DMS 273 (cell line): ENCODE measurements at regions not wholly inside any gene's neighbourhood (a gene's known extent, or its start where the extent isn't known, plus 50 kb on each side); places are given as distances from the start of the nearest gene placed in this dataset.
"Not testable (repeated sequence)": the region's sequence is repeated elsewhere in the genome, so short reads cannot be mapped to it uniquely, and the experiment has no call there.

ENCODE experiments used
- DNase-seq: peaks from one replicate; lab custom pipeline; 2025; ENCODE audit not compliant: unreplicated experiment; lab: John Stamatoyannopoulos, UW

DNA sequence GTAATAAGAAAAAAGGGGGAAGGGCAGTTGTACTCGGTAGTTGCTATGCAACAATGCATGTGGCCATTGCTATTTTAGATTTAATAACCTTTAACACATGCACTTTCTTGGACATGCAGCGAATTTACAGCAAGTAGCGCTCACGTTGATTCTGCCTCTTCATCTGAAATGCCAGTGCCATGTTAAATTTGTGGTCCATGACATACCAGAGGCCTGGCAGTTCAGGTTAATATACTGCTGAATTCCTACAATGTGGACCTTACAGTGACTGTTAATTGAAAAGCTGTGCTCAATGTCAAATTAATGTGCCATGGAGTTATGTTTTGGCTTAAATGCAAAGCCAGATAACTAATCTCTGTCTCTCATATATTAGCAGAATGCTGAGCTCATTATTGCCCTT is 699.7 kb downstream of the DOK5 start:
- no peak for DNase-seq

DNA sequence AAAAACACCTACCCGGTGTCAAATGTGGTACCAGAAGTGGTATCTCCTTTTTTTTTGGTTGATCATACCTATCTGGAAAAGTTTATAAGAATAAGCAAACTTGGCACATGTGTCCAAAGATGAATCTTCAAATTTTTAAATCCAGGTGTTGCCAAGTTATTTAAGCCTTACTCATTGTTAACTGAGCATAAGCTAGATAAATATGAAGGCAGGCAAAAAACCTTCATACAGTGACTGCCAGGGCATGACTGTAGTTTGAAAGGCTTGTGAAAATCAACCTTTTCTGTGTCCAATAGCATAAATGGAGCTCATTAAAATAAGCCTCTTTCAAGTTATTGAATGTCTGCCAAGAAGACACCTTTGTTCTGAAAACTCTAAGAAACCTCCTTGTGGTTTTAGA is 699.2 kb downstream of the DOK5 start:
- DNase-seq: no peak

DNA sequence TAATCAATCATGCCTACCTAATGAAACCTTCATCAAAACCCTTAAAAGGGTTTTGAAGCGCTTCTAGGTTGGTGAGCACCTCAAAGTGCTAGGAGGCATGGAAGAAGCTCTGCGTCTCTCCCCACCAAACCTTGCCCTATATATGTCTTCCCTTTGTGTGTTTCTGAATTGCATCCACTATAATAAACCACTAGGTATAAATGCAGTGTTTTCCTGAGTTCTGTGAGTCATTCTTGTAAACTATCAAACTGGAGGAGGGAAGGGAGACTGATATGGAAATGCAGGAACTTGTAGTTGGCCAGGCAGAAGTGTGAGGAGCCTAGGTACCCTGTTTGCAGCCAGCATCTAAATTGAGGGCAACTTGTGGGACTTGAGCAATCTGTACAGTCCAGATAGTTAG is 698.8 kb downstream of the DOK5 start:
- DNase-seq: no peak

DNA sequence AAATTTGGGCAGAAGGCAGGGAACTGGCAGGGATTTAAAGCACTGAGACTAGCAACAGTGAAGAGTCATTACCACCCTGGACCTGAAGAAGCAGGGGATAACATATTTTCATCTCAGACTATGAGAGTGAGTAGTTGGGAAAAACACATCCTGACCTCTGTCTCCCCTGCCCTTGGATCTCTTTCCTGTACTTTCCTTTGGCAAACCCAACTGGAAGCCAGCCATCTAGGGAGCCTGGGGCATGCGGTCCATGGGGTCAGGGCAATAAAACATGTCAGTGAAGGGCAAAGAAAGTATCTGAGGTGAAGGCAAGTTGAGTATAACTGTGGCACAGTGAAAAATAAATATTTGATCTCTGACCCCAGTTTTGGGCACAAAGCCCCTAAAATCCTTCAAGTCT is 698.2 kb downstream of the DOK5 start:
- DNase-seq: no peak

DNA sequence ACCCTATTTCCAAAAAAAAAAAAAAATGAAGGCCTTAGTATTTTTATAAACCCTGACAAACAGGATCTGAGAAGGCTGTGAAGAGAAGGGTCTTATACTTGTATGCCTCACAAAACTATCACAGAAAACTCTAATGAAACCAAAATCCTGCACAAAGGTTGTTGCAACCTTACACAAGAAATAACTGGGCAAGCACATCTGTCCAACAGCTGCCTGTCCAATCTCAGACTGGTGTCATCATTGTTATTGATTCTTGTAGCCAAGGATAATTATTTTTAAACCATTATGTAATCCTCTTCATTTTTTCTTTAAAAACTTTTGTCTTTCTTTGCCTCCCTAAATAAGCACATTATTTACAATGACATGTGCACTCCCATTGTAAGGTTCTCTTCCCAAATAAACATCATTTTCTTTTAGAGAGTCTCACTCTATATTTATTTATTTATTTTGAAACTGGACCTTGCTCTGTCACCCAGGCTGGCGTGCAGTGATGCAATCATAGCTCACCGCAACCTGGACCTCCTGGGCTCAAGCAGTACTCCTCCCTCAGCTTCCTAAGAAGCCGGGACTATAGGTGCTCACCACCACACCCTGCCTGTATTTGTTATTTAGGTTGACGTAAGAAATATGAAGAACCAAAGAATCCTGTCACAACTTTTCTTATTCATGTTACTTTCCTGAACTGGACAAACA is 697.1 kb downstream of the DOK5 start:
- DNase-seq: no peak

DNA sequence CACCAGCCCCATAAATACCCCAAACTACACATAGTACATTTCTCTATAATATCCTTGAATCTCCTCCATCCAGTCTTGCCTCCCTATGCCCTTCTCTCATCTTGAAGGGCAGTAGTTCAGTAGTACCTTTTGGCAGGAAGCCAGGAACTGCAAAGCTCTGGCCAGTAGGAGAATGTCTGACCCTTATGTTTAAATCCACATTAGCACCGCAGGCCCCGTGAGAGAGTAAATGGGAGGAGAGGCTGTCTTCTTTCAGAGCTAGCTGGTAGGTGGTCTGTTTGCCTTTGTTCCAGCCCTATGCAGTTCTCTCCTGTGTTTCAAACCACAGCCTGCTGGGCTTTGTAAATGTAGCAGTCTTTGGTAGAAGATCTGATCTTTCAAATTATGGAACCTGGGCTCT is 690.7 kb downstream of the DOK5 start:
- no peak for DNase-seq

DNA sequence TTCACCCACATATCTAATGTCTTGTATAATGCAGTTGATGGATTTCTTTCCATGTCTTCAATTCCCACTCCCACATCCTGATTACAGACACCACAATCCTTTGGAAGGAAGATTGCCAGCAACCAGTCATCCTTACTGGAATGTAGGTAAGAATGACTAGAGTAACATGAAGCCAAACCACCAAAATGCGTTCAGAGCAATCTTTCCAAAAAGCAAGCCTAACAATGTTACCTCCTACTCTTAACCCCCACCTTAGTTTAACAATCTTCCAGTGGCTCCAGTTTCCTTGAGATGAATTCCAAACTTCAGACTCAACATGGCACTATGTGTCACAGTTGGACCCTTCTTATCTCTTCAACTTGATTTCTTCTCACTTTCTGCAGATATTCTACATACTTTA is 685.6 kb downstream of the DOK5 start:
- DNase-seq: no peak

DNA sequence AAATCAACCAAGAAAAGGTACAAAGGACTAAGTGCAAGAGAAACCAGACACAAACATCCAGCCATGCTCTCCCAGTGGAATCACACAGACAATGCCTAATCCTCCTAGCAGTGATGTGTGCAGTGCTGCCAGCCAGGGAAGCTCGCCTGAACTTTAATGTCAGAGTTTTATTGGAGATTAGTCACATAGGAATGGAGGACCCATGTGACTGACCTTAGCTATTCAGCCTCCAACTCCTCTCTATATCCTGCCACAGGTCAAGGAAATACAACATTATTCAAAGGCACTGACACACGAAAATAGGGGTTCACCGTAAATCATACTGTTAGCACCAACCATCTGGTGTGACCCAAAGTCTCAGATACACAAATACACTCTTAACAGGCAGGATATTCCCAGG is 684.6 kb downstream of the DOK5 start:
- no peak for DNase-seq

DNA sequence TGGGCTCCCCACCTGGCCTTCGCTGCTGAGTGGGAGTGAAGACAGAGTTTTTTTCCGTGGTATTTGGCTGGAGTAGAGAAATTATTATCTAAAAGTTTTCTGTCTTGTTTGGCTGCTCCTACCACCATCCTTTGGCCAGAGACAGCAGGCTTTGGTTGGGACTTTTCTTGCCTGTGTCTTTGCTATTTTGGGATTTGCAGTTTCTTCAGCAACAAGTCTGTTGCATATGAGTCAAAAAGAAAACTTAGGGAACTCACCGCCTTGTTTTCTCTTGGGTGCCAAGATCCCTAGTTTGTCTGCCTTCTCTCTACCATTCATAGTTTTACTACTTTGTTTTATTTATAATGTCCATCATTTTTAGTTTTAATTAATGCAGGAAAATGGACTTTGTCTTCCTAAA is 683.8 kb downstream of the DOK5 start:
- DNase-seq: no peak

DNA sequence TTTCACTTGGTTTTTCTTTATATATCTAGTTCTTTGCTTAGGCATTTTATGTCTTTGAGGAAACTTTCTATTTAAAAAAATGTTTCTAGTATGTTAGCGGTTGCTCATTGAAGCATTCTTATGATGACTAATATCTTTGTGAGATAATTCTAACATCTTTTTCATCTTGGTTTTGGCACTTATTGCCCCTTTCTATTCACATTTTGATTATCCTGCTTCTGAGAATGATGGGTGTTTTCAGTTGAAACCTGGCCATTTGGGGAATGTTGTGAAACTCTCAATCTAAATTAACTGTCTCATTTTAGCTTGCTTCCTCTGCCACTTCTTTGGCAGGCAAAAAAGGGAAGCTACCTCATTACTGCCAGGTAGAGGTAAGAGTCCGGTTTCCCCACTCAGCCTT is 683.1 kb downstream of the DOK5 start:
- DNase-seq: no peak

DNA sequence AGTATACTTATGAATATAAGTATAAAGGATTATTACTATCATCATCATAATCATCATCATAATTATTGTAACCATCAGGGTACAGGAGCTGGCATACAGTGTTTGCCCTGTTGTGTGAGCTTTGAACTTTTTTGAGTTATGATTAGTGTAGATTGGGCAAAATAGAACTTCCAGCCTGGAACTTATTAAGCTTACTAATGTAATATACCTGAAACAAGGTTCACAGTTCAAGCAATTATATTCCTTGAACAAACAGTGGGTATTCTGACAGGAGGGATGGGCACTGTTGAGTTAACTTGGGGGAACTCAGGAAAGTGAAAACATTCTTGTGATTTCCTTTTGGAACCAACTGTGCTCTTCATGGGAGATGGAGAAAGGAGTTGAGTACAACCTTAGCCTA is 680.0 kb downstream of the DOK5 start:
- DNase-seq: no peak

DNA sequence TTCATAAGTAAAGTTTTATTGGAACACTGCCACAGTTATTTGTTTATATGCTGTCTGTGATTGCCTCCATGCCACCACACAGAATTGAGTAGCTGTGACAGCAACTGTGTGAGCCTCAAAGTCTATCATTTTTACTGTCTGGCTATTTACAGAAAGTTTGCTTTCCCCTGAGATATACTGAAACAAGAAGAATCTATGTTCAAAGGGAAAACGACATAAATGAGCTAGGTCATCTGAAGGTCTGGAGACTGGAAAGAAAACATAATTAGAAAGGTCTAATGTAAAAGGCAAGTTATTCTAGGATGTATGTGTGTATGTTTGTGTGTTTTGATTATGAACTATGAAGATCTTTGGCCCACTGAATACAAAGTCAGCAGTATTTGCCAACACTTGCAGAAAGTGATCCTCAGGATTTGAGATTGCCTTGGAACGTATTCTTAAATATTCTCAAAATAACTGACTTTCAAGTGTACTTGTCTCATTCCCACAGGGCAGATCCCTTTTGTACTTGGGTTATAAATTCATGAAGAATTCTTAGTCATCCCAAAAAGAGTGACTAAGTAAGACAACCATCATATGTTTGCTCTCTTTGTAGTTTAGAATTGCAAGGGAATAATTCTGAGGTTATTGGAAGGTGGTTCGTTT is 677.7 kb downstream of the DOK5 start:
- no peak for DNase-seq

DNA sequence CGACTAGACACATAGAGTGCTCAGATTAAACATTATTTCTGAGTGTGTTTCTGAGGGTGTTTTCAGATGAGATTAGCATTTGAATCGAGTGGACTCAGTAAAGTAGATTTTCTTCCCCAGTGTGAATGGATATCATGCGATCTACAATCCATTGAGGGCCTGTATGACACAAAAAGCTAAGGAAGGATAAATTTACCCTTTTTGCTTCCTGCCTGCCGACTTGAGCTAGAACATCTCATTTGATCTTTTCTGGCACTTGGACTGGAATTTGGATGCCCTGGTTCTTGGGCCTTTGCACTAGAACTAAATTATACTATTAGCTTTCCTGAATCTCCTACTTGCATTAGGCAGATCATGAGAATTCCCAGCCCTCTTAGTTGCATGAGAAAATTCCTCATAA is 675.8 kb downstream of the DOK5 start:
- no peak for DNase-seq

DNA sequence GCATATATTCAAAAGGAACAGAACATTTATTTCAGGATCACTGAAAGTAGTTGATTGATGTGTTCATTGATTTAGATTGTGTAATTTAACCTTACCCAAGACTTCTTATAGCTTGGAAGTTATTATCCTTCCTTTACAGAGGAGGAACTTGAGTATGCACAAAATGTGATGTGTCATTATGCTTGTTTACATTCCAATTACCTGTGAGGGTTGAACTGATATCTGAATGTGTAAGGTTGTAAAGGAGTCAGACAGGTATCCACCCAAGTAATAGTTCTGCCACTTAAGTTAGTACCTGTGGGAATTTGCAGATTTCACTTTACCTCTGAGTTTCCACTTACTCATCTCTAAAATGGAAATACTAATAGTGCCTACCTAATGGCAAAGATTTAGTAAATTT is 668.2 kb downstream of the DOK5 start:
- DNase-seq: no peak

DNA sequence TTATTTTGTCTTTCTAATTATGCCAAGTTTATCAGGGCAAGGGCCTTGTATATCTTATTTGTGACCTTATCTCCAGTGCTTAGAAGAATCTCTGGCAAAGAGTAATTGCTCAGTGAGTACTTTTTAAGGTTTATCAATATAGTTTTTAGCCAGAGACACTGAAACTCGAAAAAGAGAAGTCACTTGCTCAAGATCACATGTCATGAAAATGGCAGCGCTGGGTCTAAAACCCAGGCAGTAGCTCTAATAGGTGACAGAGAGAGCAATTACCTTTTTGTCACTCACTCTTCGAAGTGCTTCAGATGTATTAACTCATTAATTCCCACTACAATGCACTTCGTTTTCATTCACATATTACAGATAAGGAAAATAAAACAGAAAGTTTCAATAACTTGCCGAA is 667.5 kb downstream of the DOK5 start:
- DNase-seq: no peak

DNA sequence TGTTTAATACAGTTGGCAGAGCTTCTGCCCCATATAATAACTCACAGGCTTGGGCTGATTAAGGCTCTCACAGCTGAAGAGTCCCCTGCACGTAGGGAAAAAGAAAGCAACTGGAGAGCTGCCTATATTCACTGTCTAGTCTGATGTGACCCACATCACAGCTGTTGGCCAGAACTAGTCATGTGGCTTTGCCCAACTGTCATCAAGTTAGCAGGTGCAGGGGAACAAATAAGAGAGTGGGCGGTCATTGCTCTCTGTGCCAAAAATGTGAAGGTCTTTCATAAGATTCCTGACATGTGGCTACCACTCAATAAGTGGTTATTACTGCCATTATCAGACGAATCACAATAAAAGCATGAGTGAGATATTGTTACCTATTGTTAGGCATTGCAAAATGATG is 665.2 kb downstream of the DOK5 start:
- peak; percentile 1 for DNase-seq

DNA sequence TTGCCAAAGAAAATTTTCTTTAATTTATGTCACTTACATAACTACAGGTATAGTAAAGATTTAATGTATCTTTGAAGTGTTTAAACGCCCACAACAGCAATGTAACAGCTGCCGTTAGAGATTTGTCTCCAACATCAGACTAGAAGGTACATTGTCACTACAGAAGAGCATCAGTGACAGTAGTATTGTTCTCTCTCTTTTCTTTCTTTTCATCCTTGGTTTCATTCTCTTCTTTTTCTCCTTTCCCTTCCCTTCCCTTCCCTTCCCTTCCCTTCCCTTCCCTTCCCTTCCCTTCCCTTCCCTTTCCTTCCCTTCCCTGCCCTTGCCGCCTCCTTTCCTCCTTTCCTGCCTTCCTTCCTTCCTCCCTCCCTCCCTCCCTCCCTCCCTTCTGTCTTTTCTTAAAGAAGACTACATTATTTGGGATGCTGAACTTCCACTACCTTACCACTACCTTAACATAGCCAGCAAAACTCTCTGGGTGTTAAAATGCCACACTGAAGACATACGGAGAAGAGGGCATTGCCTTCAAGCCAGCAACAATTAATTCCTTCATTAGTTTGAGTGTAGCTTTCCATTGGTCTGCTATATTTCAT is 663.9 kb downstream of the DOK5 start:
- no peak for DNase-seq

DNA sequence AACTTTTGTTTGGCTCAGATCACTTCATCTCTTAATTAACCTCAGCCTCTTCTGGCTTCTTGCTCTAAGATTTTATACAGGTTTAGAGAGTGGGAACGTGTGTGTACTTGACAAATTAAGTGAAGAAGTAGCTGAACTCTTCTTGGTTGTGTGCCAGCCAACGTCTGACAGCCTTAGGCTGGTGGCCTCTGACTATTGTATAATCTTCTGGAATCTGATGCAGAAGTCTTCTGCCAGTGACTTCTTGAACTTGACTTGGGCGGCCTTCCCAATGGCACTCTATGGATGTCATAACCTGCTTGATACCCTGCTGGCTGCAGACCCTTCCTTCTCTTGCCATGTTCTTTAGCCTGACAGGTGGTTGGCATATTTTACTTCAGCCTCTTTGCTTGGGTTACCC is 660.5 kb downstream of the DOK5 start:
- peak; percentile 43 for DNase-seq

DNA sequence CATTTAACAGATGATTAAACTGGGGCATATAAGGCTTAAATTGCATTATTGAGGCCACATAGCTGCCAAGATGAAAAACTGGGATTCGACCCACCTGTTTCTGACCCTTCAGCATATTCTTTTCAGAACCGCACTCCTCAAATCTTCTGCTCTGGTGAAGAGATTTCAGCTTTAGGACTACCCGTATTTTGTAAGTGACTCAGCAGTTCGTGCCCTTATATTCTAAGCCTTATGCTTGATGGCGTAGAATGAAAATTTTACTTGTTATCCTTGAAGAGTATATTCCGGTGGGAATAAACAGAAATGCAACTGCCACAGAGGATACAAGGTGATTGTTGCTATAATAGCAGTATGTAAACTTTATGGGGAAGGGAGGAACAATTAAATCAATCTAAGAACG is 657.1 kb downstream of the DOK5 start:
- DNase-seq: no peak

DNA sequence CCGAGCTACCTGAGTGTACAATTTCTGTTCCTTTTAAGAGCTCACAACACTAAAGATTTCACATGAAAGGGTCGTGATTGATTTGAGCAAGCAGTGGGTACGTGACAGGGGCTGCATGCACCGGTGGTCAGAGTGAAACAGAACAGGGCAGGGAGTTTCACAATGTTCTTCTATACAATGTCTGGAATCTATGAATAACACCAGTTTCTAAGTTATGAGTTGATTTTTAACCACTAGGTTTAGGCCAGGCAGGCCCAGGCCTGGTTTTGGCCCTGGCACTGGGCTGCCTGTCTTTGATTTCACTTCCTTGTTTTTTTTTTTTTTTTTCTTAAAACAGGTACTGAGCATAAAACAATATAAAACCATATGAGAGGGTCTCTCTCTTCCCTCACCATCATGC is 642.2 kb downstream of the DOK5 start:
- not testable (repeated sequence) for DNase-seq

DNA sequence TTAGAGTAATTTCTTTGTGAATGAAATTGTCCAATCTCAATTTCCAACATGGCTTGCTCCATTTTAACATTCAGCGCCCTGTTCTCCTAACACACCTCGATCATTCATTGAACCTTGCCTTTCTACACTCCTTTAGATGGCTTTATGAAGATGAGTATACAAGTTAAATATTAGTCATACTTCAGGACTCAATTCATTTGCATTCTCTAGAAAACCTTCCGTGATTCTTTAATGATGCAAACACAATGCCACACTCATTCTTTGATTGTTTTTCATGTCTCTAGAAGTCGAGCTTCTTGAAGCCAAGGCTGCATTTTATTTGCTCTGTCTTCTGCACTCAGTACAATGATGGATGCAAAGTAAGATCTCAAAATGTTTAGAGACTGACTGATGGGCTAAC is 641.2 kb downstream of the DOK5 start:
- no peak for DNase-seq

DNA sequence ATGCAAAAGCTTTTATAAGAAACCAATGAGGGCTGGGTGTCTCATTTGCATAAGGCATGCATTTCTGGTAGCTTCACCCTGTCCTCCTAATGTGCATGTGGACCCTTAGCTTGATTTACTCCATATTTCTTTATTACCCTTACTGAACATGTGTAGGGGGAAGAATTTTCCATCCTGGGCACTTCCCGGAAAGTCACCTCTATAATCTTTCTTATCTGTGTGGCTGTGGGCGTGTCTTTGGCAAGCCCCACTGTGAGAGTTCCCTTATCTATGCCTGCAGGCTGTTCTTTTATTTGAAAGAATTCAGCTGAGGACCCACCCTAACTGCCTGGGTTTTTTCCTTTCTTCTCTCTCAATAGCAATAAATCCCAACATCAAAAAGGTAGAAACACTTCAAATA is 627.8 kb downstream of the DOK5 start:
- no peak for DNase-seq

DNA sequence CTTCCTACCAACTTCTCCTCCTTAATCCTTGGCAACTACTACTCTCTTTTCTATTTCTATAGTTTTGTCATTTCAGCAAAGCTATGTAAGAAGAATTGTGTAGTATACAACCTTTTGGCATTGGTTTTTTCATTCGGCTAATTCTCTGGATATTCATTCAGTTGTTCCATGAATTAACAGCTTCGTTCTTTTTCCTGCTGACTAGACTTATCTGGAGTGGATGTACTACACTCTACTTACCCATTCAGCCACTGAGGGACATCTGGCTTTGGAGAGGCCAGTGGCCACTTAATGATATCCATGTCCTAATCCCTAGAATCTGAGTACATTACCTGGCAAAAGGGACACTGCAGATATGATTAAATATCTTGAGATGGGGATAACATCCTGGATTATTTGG is 623.9 kb downstream of the DOK5 start:
- no peak for DNase-seq
